Keratinocyte (primary cell): ENCODE measurements at regions not wholly inside any gene's neighbourhood (a gene's known extent, or its start where the extent isn't known, plus 50 kb on each side); places are given as distances from the start of the nearest gene placed in this dataset.

Source experiments
- DNase-seq: peaks from one replicate; pipeline ENCODE4 v3.0.0-alpha.2; 2011; ENCODE audit warnings: low read depth, missing footprints, low spot score
- FAIRE-seq: peaks from 2 replicates; lab custom pipeline; 2011; peaks lifted over from hg19 to GRCh38; lab: Jason Lieb, UNC
- H2AFZ ChIP-seq: 2 replicates; pipeline ENCODE4 v1.6.0; 2012; ENCODE audit warnings: low read length, control low read depth, inconsistent platforms; ENCODE audit not compliant: control insufficient read depth
- H3K27ac ChIP-seq: 2 replicates; pipeline ENCODE4 v1.5.1; 2011; ENCODE audit warnings: low read length; ENCODE audit not compliant: control insufficient read depth, insufficient read depth
- H3K27me3 ChIP-seq: 3 replicates; pipeline ENCODE4 v1.6.0; 2011; ENCODE audit warnings: low read length; ENCODE audit not compliant: control insufficient read depth, insufficient read depth; ENCODE audit errors: extremely low read depth
- H3K36me3 ChIP-seq, 2 experiments: 2 replicates in 1 of 2; 3 replicates in 1 of 2; pipeline ENCODE4 v1.5.1; 2011; ENCODE audit warnings: low read length in 2 of 2, mild to moderate bottlenecking in 1 of 2; ENCODE audit not compliant: control insufficient read depth in 2 of 2, insufficient read depth in 2 of 2; ENCODE audit errors: extremely low read depth in 1 of 2
- H3K4me1 ChIP-seq: 3 replicates; pipeline ENCODE4 v1.5.1; 2011; ENCODE audit warnings: low read length; ENCODE audit not compliant: control insufficient read depth, insufficient read depth; ENCODE audit errors: extremely low read depth
- H3K4me2 ChIP-seq: 3 replicates; pipeline ENCODE4 v1.6.0; 2011; ENCODE audit warnings: low read depth, low read length; ENCODE audit not compliant: control insufficient read depth, insufficient read depth; ENCODE audit errors: extremely low read depth
- H3K4me3 ChIP-seq, 3 experiments: fragments of 200-600 bp in 1 of 3; sonication (generic) in 1 of 3; 2 replicates in 2 of 3; 3 replicates in 1 of 3; pipeline ENCODE4 v1.5.1; 2011 to 2016; ENCODE audit warnings: low read length in 3 of 3, mild to moderate bottlenecking in 3 of 3, control low read depth in 2 of 3, inconsistent platforms in 1 of 3, low read depth in 1 of 3, mixed read lengths in 1 of 3, mixed run types in 1 of 3, moderate library complexity in 1 of 3; ENCODE audit not compliant: control insufficient read depth in 2 of 3, insufficient read depth in 2 of 3; ENCODE audit errors: extremely low read depth in 1 of 3
- H3K79me2 ChIP-seq: 2 replicates; pipeline ENCODE4 v1.6.0; 2012; ENCODE audit warnings: low read length; ENCODE audit not compliant: control insufficient read depth, insufficient read depth
- H3K9ac ChIP-seq: 3 replicates; pipeline ENCODE4 v1.6.0; 2011; ENCODE audit warnings: low read length; ENCODE audit not compliant: control insufficient read depth, insufficient read depth; ENCODE audit errors: extremely low read depth
- H3K9me1 ChIP-seq: 3 replicates; pipeline ENCODE4 v1.6.0; 2011; ENCODE audit warnings: low read length; ENCODE audit not compliant: control insufficient read depth, insufficient read depth; ENCODE audit errors: extremely low read depth
- H3K9me3 ChIP-seq: 2 replicates; pipeline ENCODE4 v1.5.1; 2012; ENCODE audit warnings: low read depth, low read length; ENCODE audit not compliant: control insufficient read depth
- H4K20me1 ChIP-seq: 3 replicates; pipeline ENCODE4 v1.6.0; 2011; ENCODE audit warnings: low read length; ENCODE audit not compliant: control insufficient read depth, insufficient read depth; ENCODE audit errors: extremely low read depth
- CTCF ChIP-seq, 3 experiments: IDR thresholded peaks in 1 of 3; conservative IDR thresholded peaks in 1 of 3; optimal IDR thresholded peaks in 1 of 3; 2 replicates in 2 of 3; 3 replicates in 1 of 3; pipeline versions ENCODE3 to v1.5.1; 2011; ENCODE audit warnings: low read length in 3 of 3, mild to moderate bottlenecking in 3 of 3, moderate library complexity in 2 of 3, control low read depth in 1 of 3, inconsistent platforms in 1 of 3; ENCODE audit not compliant: insufficient read depth in 2 of 3; ENCODE audit errors: extremely low read depth in 1 of 3
- EZH2 ChIP-seq: IDR thresholded peaks from one replicate; pipeline ENCODE4 v1.6.1; 2012; ENCODE audit warnings: inconsistent platforms, mild to moderate bottlenecking, low read length, moderate library complexity
- dilution Hi-C: fragments of 300-500 bp; cut with MboI; formaldehyde crosslinking; loops from one replicate; pipeline ENCODE4 v1.7.0; 2020; ENCODE audit warnings: low sequenced_read_pairs; ENCODE audit not compliant: extremely low pct_ligation_motif_present

GRCh38 chr5:89411891-89412290 is 528.9 kb upstream of the MEF2C start:
- Histone ChIP-seq H3K36me3 (no peaks in the 10 kb centered on the region), H3K9me1 (no peaks in the 10 kb centered on the region), H3K27me3 (no peaks in the 10 kb centered on the region), H3K9me3 (no peaks in the 10 kb centered on the region), H3K9ac (no peak overlapping the region), H2AFZ (no peak overlapping the region), H3K4me3 (no peak overlapping the region), H4K20me1 (no peaks in the 10 kb centered on the region), H3K4me1 (no peaks in the 10 kb centered on the region), H3K4me2 (no peak overlapping the region), H3K79me2 (no peaks in the 10 kb centered on the region), H3K27ac (no peak overlapping the region)
- DNase-seq (no peak), FAIRE-seq (no peak)
- TF ChIP-seq CTCF (optimal IDR thresholded peaks at IDR 0.05 in 1 of 3, IDR thresholded peaks at IDR 0.05 in 1 of 3, conservative IDR thresholded peaks at IDR 0.05 in 1 of 3; ENCODE audit: extremely low read depth in 1 of 3, insufficient read depth in 2 of 3, low read length in 3 of 3) (no peak), EZH2 (no peak)
- dilution Hi-C loops = no loop called here

GRCh38 chr5:89407054-89407453 is 524.1 kb upstream of the MEF2C start:
- H3K4me3 ChIP-seq = no peak overlapping the region
- H3K9ac ChIP-seq = no peak overlapping the region
- FAIRE-seq (no peak), DNase-seq (no peak)
- dilution Hi-C loops = no loop called here
- TF ChIP-seq EZH2 (no peak), CTCF (optimal IDR thresholded peaks at IDR 0.05 in 1 of 3, IDR thresholded peaks at IDR 0.05 in 1 of 3, conservative IDR thresholded peaks at IDR 0.05 in 1 of 3; ENCODE audit: extremely low read depth in 1 of 3, insufficient read depth in 2 of 3, low read length in 3 of 3) (no peak)
- H4K20me1 ChIP-seq = no peaks in the 10 kb centered on the region
- H3K79me2 ChIP-seq = no peaks in the 10 kb centered on the region
- H3K36me3 ChIP-seq = no peaks in the 10 kb centered on the region
- no peak overlapping the region for H2AFZ ChIP-seq
- H3K9me1 ChIP-seq = no peaks in the 10 kb centered on the region
- no peaks in the 10 kb centered on the region for H3K4me1 ChIP-seq
- H3K4me2 ChIP-seq = no peak overlapping the region
- no peaks in the 10 kb centered on the region for H3K27me3 ChIP-seq
- no peaks in the 10 kb centered on the region for H3K9me3 ChIP-seq
- H3K27ac ChIP-seq = no peak overlapping the region
